Neutrophil (primary cell): ENCODE measurements at regions not wholly inside any gene's neighbourhood (a gene's known extent, or its start where the extent isn't known, plus 50 kb on each side); places are given as distances from the start of the nearest gene placed in this dataset.

Source experiments
- H3K27ac ChIP-seq: fragments of 200-600 bp; sonication (generic); 2 replicates; pipeline ENCODE4 v1.5.1; 2016; ENCODE audit warnings: mild to moderate bottlenecking, moderate library complexity
- H3K27me3 ChIP-seq: fragments of 200-600 bp; sonication (generic); 2 replicates; pipeline ENCODE4 v1.6.0; 2016; ENCODE audit warnings: mild to moderate bottlenecking
- H3K36me3 ChIP-seq: fragments of 200-600 bp; sonication (generic); 2 replicates; pipeline ENCODE4 v1.5.1; 2017
- H3K4me1 ChIP-seq, 2 experiments: fragments of 200-600 bp in 1 of 2; sonication (generic) in 1 of 2; 1 replicate in 1 of 2; 2 replicates in 1 of 2; pipeline versions ENCODE4 v1.5.1 to v1.6.1; 2013 to 2016; ENCODE audit warnings: low read depth in 1 of 2, low read length in 1 of 2, mild to moderate bottlenecking in 1 of 2, moderate library complexity in 1 of 2; ENCODE audit not compliant: control insufficient read depth in 1 of 2, insufficient read depth in 1 of 2
- H3K4me3 ChIP-seq, 2 experiments: fragments of 200-600 bp in 1 of 2; sonication (generic) in 1 of 2; 1 replicate in 1 of 2; 2 replicates in 1 of 2; pipeline ENCODE4 v1.5.1; 2013 to 2016; ENCODE audit warnings: low read depth in 1 of 2, low read length in 1 of 2, mild to moderate bottlenecking in 1 of 2, moderate library complexity in 1 of 2
- H3K9me3 ChIP-seq: fragments of 200-600 bp; sonication (generic); 2 replicates; pipeline ENCODE4 v1.5.1; 2016
- TF ChIP-seq, protein P1 (sequence below): fragments of 200-600 bp; sonication (generic); IDR thresholded peaks from 2 replicates; pipeline ENCODE4 v1.5.1; 2016; ENCODE audit warnings: antibody characterized with exemption

GRCh38 chr17:72448019-72448418 lies 327.2 kb downstream of the SOX9 start:
- Histone ChIP-seq H3K9me3 (no peaks in the 10 kb centered on the region), H3K36me3 (no peaks in the 10 kb centered on the region)

DNA sequence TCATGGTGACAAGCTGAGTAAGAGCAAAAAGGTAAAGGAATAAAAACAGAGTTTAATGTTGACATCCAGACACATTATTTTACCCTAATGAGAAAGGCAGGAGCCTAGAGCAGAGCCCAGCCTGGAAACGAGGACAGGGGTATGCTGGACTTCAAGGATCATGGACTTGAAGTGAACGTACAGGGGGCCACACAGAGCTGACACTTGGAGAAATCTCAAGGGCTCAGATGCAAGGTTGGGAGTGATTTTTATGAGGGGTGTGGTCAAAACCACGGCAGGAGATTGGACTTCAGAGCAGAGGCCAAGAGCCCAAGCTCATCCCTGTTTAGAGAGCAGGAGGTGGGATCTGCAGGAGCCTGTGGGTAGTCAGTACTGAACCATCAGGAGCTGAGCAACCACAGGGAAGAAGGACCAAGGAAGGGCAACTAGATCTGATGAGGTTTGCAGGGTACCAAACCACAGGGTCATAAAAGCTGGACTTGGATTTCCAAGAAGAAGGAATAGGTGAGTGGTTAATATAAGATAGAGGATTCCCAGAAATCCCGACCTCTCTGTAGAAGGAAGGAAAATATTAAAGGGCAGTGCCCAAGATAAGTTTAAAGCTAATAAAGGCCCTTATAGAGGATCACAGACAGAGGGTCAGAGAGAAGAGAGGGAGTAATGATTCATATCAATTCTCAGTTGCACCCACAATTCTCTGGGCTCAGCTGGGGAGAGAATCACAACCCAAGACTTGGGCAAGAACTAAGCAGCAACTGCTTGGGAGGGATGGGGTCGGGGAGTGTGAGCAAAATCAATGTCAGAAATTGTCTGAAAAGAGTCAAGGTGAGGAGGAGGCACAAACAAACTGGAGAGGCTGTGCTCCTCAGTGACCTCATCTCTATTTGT lies 331.7 kb downstream of the SOX9 start:
- Histone ChIP-seq H3K27me3 (no peaks in the 10 kb centered on the region), H3K36me3 (no peaks in the 10 kb centered on the region)
- TF ChIP-seq, protein P1, sequence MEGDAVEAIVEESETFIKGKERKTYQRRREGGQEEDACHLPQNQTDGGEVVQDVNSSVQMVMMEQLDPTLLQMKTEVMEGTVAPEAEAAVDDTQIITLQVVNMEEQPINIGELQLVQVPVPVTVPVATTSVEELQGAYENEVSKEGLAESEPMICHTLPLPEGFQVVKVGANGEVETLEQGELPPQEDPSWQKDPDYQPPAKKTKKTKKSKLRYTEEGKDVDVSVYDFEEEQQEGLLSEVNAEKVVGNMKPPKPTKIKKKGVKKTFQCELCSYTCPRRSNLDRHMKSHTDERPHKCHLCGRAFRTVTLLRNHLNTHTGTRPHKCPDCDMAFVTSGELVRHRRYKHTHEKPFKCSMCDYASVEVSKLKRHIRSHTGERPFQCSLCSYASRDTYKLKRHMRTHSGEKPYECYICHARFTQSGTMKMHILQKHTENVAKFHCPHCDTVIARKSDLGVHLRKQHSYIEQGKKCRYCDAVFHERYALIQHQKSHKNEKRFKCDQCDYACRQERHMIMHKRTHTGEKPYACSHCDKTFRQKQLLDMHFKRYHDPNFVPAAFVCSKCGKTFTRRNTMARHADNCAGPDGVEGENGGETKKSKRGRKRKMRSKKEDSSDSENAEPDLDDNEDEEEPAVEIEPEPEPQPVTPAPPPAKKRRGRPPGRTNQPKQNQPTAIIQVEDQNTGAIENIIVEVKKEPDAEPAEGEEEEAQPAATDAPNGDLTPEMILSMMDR, result no peak

More at GRCh38 chr17:72448019-72448418, 327.2 kb downstream of the SOX9 start:
- H3K27me3 ChIP-seq, result no peaks in the 10 kb centered on the region
- TF ChIP-seq, protein P1, result no peak
- H3K4me1 ChIP-seq, result no peaks in the 10 kb centered on the region
- H3K27ac ChIP-seq, result no peak overlapping the region
- H3K4me3 ChIP-seq, result no peak overlapping the region

GRCh38 chr17:72454342-72454741 lies 333.5 kb downstream of the SOX9 start:
- Histone ChIP-seq H3K27ac (no peak overlapping the region), H3K4me3 (no peak overlapping the region), H3K36me3 (no peaks in the 10 kb centered on the region), H3K4me1 (no peaks in the 10 kb centered on the region), H3K9me3 (no peaks in the 10 kb centered on the region), H3K27me3 (no peaks in the 10 kb centered on the region)
- TF ChIP-seq, protein P1, result no peak

More for the DNA sequence above, 331.7 kb downstream of the SOX9 start:
- Histone ChIP-seq H3K27ac (no peak overlapping the region), H3K4me1 (no peaks in the 10 kb centered on the region), H3K4me3 (no peak overlapping the region), H3K9me3 (no peaks in the 10 kb centered on the region)

GRCh38 chr17:72455562-72455961 lies 334.7 kb downstream of the SOX9 start:
- Histone ChIP-seq H3K4me3 (no peak overlapping the region), H3K9me3 (no peaks in the 10 kb centered on the region), H3K27ac (no peak overlapping the region), H3K36me3 (no peaks in the 10 kb centered on the region), H3K27me3 (no peaks in the 10 kb centered on the region), H3K4me1 (no peaks in the 10 kb centered on the region)
- TF ChIP-seq, protein P1, result no peak

DNA sequence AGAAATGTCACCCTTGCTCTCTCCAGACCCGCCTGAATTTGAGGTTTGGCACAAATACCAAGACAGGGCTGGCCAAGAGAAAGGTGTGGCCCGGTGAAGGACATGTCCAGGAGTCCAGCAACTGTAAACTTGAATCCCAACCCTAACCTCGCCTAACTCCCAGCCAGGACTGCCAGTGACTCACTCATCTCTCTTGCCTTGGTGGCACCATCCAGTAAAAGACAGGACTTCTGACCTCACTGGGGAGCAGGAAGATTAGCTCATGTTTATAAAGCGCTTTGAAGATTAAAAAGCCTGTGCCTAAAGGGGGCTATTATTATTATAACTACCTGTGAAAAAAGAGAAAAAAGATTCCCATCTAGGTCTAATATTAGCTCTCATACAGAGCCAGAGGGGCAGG lies 335.3 kb downstream of the SOX9 start:
- no peaks in the 10 kb centered on the region for H3K36me3 ChIP-seq
- no peaks in the 10 kb centered on the region for H3K4me1 ChIP-seq
- H3K27me3 ChIP-seq, result no peaks in the 10 kb centered on the region
- TF ChIP-seq, protein P1, result no peak
- H3K4me3 ChIP-seq, result no peak overlapping the region
- H3K9me3 ChIP-seq, result no peaks in the 10 kb centered on the region
- no peak overlapping the region for H3K27ac ChIP-seq
